LHCN-M2 (cell line): ENCODE measurements at regions not wholly inside any gene's neighbourhood (a gene's known extent, or its start where the extent isn't known, plus 50 kb on each side); places are given as distances from the start of the nearest gene placed in this dataset.

Source experiments
- DNase-seq: peaks from one replicate; pipeline ENCODE4 v3.0.0-alpha.2; 2012; ENCODE audit warnings: low read depth

DNA sequence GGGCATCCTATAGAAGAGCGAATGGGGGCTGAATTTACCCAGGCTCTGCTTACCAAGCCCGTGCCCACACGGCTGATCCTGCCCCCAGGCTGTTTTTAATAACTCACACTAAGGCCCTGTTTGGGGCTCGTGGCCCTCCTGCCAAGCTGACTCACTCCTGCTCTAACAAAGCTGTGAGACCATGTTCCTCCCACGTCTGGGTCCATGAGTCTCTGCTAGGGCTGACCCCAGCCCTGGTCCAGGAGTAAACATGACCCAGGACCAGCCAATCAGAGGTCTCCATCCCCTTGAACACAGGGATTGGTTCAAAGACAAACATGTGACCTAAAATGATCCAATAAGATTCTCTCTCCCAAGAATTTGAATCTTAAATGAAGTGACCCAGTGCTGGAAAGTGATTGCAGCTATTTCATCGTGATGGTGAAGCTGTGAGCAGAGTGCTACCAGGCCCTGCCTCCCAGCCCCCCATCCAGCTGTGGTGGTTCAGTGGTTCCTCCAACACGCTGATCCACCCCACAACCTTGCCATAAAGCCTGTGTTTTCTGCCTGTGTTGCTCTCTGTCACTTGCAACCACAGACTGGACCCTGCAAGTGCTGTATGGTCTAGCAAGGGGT is 57.2 kb downstream of the C16orf82 start:
- no peak for DNase-seq

DNA sequence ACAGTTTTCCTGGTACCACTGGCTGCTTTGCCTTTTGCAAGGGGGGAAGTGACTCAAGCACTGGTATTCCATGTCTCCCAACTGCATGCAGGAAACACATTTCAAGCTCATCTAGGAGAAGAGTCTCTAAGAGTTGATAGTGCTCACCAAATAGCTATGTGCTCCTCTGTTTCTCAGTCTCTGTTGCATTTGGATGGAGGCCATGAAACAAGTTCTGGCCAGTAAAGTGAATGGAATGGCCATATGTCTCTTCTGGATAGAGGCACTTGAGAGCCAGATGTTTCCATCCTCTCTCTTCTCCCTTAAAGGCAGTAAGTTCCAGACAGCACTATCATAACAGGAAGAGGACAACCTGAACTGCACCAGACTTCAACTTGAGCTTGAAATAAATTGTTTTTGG is 60.6 kb downstream of the C16orf82 start:
- no peak for DNase-seq

DNA sequence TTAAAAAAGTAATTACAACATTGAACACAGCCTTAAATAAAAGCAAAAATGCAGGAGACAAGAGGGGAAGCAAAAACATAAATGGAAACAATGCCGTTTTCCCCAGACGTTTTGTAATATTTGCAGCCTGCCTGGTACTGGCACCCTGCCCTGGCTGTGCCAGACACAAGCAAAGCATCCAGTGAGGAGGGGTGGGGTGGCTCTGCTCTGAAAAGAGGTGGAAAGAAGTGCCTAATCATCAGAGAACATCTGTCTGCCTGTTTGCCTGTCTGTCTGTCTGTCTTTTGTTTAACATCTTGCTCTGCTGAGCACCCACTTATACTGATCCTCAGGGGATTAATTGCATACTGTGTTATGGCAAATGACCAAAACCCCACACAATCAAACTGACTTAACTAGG is 62.7 kb downstream of the C16orf82 start:
- no peak for DNase-seq

DNA sequence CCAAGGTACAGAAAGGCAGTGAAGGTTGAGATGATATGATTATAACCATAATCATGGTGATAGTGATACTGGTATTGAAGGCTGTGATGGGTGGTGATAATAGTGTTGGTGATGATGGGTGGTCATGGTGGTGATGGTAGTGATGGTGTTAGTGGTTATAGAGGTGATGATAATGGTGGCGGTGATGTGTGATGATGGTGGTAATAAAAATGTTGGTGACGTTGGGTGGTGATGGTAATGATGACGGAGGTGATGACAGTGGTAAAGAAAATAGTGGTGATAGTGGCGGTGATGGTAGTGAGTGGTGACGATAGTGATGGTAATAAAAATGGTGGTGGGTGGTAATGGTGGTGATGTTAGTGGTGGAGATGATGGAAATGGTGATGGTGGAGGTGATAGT is 65.1 kb upstream of the KDM8 start:
- no peak for DNase-seq

DNA sequence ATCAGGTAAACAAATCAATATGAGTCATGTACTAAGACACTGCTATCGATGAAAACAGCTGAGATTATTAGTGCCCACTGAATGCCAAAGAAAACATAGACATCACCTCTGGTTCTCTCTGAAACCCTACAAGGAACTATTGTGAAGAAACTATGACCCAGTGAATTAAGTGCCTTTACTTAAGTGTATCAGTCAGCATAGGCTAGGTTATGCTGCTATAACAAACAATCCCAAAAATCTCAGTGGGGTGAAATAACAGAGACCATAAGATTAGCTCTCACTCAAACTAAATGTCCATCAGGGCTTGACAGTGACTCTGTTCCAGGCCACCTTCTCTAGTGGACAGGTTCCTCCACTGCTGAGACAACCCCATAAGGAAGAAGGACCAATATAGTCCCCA is 57.7 kb upstream of the KDM8 start:
- no peak for DNase-seq

DNA sequence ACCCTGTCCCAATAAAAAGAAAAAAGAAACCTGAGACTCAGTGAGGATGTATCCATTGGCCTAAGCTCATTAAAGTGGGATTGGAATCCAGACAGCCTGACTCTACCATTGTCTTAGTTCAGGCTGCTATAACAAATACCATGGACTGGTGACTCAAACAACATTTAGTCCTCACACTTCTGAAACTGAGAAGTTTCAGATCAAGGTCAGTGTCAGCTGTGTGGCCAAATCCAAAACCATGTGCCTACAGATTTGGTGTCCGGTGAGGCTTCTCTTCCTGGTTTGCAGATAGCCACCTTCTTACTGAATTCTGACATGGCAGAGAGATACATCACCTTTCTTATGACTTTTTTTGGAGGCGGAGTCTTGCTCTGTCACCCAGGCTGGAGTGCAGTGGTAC is 53.3 kb upstream of the KDM8 start:
- DNase-seq, result no peak

DNA sequence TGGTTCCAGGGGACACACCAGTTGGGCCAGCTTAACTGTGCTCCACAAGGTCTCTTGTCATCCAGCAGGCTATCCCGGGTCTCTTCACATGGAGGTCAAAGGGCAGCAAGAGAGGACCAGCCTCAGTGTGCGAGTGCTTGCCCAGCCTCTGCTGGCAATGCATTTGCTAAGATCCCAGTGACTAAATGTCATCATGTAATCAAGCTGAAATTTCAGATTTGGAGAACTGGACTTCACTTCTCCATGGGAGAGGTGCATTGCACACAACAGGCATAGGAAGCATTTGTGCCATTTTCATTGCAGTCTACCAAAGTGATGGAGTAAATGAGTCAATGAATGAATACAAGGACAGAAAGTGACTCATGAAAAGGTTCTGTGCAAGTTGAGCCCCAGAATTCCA is 51.2 kb upstream of the KDM8 start:
- DNase-seq, result peak; percentile 2

DNA sequence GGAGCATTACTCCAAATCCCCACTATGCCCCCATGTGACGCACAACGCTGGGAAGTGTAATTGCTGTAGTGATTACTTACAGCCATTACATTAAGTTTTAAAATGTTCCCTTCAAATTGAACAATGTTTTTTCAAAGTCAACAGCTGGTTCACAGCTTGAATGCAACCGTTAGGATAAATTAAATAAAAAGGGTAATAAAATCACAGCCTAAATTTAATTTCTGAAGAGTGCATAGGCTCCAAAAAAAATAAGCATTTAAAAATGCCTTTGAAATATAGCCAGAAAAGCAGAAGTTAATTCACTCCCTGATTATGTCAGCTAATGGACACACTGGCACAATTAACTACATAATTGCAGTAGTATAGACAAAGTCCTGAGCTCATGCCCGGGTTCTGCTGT is 50.5 kb upstream of the KDM8 start:
- DNase-seq, result no peak
